ENCODE measurements at regions not wholly inside any gene's neighbourhood (a gene's known extent, or its start where the extent isn't known, plus 50 kb on each side); places are given as distances from the start of the nearest gene placed in this dataset.

DNA sequence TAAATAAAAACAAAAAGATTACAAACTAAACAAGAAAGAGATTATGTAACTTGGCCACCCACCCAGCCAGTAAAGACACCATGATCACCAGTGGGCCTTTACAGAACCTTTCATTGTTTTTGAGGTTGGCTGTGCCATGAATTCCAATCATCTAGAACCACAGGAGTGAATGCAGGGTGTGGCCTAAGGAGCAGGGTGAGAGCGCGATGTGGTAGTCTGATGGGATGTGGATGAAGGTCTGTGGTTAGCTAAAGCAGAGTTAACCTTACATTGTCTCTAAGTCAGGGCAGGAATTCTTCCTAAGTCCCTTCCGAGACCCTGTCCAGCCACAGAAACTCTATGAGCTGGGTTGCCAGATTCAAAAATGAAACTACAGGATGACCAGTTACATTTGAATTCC is 54.0 kb upstream of the CDKN3 start:
- DNase-seq (no peak), ATAC-seq (no peak)
- Histone ChIP-seq H3K9me3 (no peaks in the 10 kb centered on the region), H3K4me3 (no peak overlapping the region), H3K27me3 (no peaks in the 10 kb centered on the region), H3K27ac (no peak overlapping the region), H3K36me3 (no peaks in the 10 kb centered on the region), H3K4me1 (no peaks in the 10 kb centered on the region)
- TF ChIP-seq, protein P1, sequence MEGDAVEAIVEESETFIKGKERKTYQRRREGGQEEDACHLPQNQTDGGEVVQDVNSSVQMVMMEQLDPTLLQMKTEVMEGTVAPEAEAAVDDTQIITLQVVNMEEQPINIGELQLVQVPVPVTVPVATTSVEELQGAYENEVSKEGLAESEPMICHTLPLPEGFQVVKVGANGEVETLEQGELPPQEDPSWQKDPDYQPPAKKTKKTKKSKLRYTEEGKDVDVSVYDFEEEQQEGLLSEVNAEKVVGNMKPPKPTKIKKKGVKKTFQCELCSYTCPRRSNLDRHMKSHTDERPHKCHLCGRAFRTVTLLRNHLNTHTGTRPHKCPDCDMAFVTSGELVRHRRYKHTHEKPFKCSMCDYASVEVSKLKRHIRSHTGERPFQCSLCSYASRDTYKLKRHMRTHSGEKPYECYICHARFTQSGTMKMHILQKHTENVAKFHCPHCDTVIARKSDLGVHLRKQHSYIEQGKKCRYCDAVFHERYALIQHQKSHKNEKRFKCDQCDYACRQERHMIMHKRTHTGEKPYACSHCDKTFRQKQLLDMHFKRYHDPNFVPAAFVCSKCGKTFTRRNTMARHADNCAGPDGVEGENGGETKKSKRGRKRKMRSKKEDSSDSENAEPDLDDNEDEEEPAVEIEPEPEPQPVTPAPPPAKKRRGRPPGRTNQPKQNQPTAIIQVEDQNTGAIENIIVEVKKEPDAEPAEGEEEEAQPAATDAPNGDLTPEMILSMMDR (IDR thresholded peaks at IDR 0.05), result no peak
- intact Hi-C loops (cut with DNase I), result no loop called here

DNA sequence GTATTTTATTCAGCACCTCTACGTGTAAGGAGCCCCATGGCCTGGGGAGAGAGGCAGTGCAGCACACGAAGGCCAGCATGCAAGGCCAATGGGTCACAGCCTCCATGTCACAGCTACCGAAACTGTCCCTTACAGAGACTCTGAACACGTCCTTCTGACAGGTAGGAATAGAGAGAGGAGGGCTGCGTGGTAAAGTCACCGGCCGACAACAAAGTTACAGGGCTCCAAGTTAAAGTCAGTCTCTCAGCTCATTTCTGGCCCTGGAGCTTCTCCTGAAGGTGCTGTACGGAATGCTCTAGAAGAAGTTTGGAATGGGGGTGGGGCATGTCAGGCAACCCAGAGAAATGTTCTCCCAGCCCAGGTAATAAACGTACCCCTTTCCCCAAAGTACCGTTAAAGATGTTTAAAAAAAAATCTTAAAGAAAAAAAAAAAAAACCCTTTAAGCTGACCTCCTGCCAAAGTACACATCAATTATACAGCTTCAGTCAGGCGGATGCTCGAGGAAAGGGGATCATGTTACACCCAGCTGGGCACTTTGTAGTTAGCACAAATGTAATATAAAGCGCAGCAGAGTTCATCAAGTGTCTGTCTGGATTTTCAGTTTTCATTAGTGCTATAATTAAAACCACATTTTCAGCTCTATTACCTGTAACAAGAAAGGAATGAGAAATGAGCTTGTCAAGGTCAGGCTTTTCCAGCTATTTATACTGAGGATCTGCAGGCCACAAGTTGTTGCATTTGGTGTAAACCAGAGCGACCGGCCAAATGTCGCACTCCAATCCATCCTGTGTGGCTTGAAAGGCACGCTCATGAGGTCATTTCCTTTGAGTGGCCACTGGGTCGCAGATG is 53.3 kb upstream of the CDKN3 start:
- Histone ChIP-seq H3K9me3 (no peaks in the 10 kb centered on the region), H3K27me3 (no peaks in the 10 kb centered on the region), H3K36me3 (no peaks in the 10 kb centered on the region), H3K27ac (no peak overlapping the region), H3K4me1 (no peaks in the 10 kb centered on the region), H3K4me3 (no peak overlapping the region)
- intact Hi-C loops (cut with DNase I), result no loop called here
- TF ChIP-seq, protein P1 (IDR thresholded peaks at IDR 0.05), result no peak
- peak; percentile 70 for ATAC-seq
- DNase-seq, result peak in 1 of 4 donors; percentile 58

DNA sequence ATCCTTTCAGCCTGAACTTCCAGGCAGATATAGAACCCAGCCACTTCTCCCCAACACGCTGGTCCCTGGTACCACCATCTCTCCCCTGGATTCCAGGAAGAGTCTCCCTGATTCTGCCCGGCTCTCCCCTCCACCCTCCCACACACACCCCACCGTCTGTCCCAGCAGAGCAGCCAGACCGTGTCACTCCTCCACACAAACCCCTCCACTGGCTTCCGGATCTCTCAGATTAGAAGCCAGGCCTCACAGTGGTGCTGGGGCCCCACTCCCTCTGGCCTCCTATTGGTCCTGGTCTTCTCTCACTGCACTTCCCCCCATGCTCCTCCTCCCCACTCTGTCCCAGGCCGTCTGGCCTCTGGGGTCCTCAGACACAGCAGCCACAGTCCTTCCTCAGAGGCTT is 52.4 kb upstream of the CDKN3 start:
- H3K9me3 ChIP-seq, result no peaks in the 10 kb centered on the region
- DNase-seq, result no peak
- intact Hi-C loops (cut with DNase I), result no loop called here
- no peak for ATAC-seq
- no peaks in the 10 kb centered on the region for H3K36me3 ChIP-seq
- H3K4me3 ChIP-seq, result no peak overlapping the region
- H3K27ac ChIP-seq, result no peak overlapping the region
- TF ChIP-seq, protein P1 (IDR thresholded peaks at IDR 0.05), result no peak
- H3K27me3 ChIP-seq, result no peaks in the 10 kb centered on the region
- no peaks in the 10 kb centered on the region for H3K4me1 ChIP-seq

DNA sequence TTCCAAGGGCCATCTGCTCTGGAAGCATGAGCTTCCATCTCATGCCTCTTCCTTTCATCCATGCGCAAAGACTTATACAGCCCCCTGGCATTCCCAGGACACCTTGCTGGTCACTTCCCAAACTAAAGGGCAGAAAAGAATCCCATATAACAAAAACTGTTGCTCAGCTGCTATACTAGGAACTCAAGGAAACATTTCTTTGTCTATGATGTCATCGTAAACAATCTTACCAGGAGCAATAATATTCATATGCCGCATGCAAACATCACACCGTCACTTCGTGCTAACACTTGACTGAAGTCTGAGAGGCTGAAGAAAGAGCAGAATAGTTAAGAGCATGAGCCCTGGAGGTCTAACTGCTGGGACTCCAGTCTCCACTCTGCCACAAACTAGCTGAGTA is 50.5 kb upstream of the CDKN3 start:
- TF ChIP-seq, protein P1 (IDR thresholded peaks at IDR 0.05), result no peak
- no peaks in the 10 kb centered on the region for H3K9me3 ChIP-seq
- ATAC-seq, result no peak

More for the DNA sequence above, 50.5 kb upstream of the CDKN3 start:
- H3K4me3 ChIP-seq, result no peak overlapping the region
- DNase-seq, result no peak
- no peaks in the 10 kb centered on the region for H3K27me3 ChIP-seq
- H3K4me1 ChIP-seq, result no peaks in the 10 kb centered on the region
- H3K27ac ChIP-seq, result no peak overlapping the region
- intact Hi-C loops (cut with DNase I), result no loop called here
- H3K36me3 ChIP-seq, result no peaks in the 10 kb centered on the region

All from left lung (tissue), 4 donors.